ENCODE measurements at regions not wholly inside any gene's neighbourhood (a gene's known extent, or its start where the extent isn't known, plus 50 kb on each side); places are given as distances from the start of the nearest gene placed in this dataset.

DNA sequence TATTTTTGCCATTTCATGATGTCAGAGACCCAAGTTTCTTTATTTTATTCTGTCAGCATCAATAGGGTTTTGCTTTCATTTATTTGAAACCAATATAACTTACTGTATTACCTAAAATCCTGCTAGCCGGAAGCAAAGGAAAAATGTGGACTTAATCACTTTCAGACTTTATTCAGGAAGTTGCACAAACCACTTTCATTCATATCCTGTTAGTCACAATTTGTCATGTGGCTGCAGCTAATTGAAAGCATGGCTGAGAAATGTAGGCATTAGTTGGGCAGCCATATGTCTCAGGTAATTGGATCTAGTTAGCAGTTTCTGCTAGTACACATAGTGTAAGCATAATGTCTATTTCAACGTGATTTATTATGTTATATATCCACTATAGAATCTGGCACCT, 462.3 kb upstream of the SGO1 start:
- Histone ChIP-seq H3K79me2 (ENCODE audit: control insufficient read depth in 1 of 2, insufficient read depth in 2 of 2, low read length in 2 of 2) (no peaks in the 10 kb centered on the region), H3K4ac (replicated peaks; ENCODE audit: insufficient read length, low read depth, low read length) (no peak overlapping the region), H3K23me2 (ENCODE audit: low read depth, low read length) (no peaks in the 10 kb centered on the region), H2BK12ac (ENCODE audit: low read depth, low read length) (no peak overlapping the region), H2AFZ (ENCODE audit: low read length) (no peak overlapping the region), H2AK5ac (ENCODE audit: low read depth, low read length) (no peak overlapping the region), H2BK15ac (ENCODE audit: low read length) (no peak overlapping the region), H3K18ac (ENCODE audit: extremely low read depth, low read length) (no peak overlapping the region), H3K9me3 (ENCODE audit: insufficient read depth in 2 of 2, low read depth in 1 of 2, low read length in 1 of 2) (no peaks in the 10 kb centered on the region), H3K4me3 (ENCODE audit: extremely low read depth in 1 of 4, insufficient read depth in 2 of 4, low read depth in 3 of 4, low read length in 4 of 4) (no peak overlapping the region), H4K5ac (ENCODE audit: insufficient read length, low read depth, low read length) (no peak overlapping the region), H4K91ac (replicated peaks; ENCODE audit: insufficient read length, low read length) (no peak overlapping the region), H4K20me1 (replicated peaks in 1 of 2; ENCODE audit: control insufficient read depth in 1 of 2, insufficient read depth in 2 of 2, low read length in 2 of 2) (no peaks in the 10 kb centered on the region), H3K4me2 (ENCODE audit: insufficient read depth in 1 of 2, low read depth in 2 of 2, low read length in 2 of 2) (no peak overlapping the region), H2BK120ac (replicated peaks; ENCODE audit: low read depth, low read length) (no peak overlapping the region), H3K9ac (replicated peaks in 1 of 4; ENCODE audit: extremely low read depth in 1 of 4, low read depth in 3 of 4, low read length in 3 of 4) (no peak overlapping the region), H3K27ac (ENCODE audit: low read depth, low read length) (no peak overlapping the region), H3K4me1 (replicated peaks in 1 of 4; ENCODE audit: control insufficient read depth in 3 of 4, insufficient read depth in 4 of 4, low read length in 3 of 4) (no peaks in the 10 kb centered on the region), H3K27me3 (replicated peaks in 1 of 4; ENCODE audit: control insufficient read depth in 3 of 4, extremely low read depth in 1 of 4, insufficient read depth in 3 of 4, low read length in 3 of 4) (no peaks in the 10 kb centered on the region), H4K8ac (ENCODE audit: extremely low read depth, insufficient read depth, low read length) (no peak overlapping the region), H3K36me3 (ENCODE audit: control insufficient read depth in 2 of 4, insufficient read depth in 4 of 4, low read length in 3 of 4) (no peaks in the 10 kb centered on the region), H3K14ac (ENCODE audit: insufficient read length) (no peak overlapping the region), H2BK5ac (ENCODE audit: low read depth, low read length) (no peak overlapping the region), H2BK20ac (ENCODE audit: low read length) (no peak overlapping the region), H3K56ac (replicated peaks; ENCODE audit: insufficient read length, low read depth, low read length) (no peak overlapping the region), H3K23ac (ENCODE audit: insufficient read length) (no peak overlapping the region), H3K79me1 (ENCODE audit: low read depth, low read length) (no peaks in the 10 kb centered on the region)
- FAIRE-seq (no peak), DNase-seq (ENCODE audit: low read depth in 1 of 2, low spot score in 2 of 2) (no peak)
- POLR2A ChIA-PET (ENCODE audit: partially characterized antibody) = no interaction called here
- CTCF ChIA-PET (ENCODE audit: partially characterized antibody) = no interaction called here
- 91% methylated on average over 2 of the region's 2 CpGs; no CpG with 5 or more reads in 1 of the 2 experiments for WGBS, 2 experiments (ENCODE audit: extremely low coverage in 1 of 2, insufficient coverage in 1 of 2, insufficient read length in 1 of 2, insufficient replicate concordance in 2 of 2, low coverage in 1 of 2, low lambda C conversion rate in 2 of 2, missing lambda C conversion rate in 1 of 2)
- TF ChIP-seq TAF1 (IDR thresholded peaks at IDR 0.05; ENCODE audit: low read depth, low read length) (no peak), HDAC6 (IDR thresholded peaks at IDR 0.05; ENCODE audit: low read depth, low read length) (no peak), FOSL1 (IDR thresholded peaks at IDR 0.05; ENCODE audit: insufficient read depth, low read depth, low read length) (no peak), EZH2 (IDR thresholded peaks at IDR 0.05; ENCODE audit: low read depth, low read length, severe bottlenecking) (no peak), CBX8 (IDR thresholded peaks at IDR 0.05; ENCODE audit: borderline replicate concordance, low read depth, low read length) (no peak), MAFK (IDR thresholded peaks at IDR 0.05; ENCODE audit: low read depth, low read length) (no peak), RNF2 (IDR thresholded peaks at IDR 0.05; ENCODE audit: borderline replicate concordance, low read depth, low read length, missing control alignments, poor library complexity, severe bottlenecking) (no peak), KDM4A (IDR thresholded peaks at IDR 0.05; ENCODE audit: low read depth, low read length, severe bottlenecking) (no peak), JUN (IDR thresholded peaks at IDR 0.05; ENCODE audit: low read depth, low read length) (no peak), SP2 (IDR thresholded peaks at IDR 0.05; ENCODE audit: low read length) (no peak), HDAC2 (IDR thresholded peaks at IDR 0.05; ENCODE audit: borderline replicate concordance in 1 of 2, low read depth in 2 of 2, low read length in 2 of 2) (no peak), CHD1 (IDR thresholded peaks at IDR 0.05; ENCODE audit: low read depth, low read length) (no peak), SP4 (IDR thresholded peaks at IDR 0.05; ENCODE audit: low read length) (no peak), POLR2A (IDR thresholded peaks at IDR 0.05; ENCODE audit: control extremely low read depth in 1 of 2, low read depth in 2 of 2, low read length in 2 of 2) (no peak)
